ENCODE measurements at regions not wholly inside any gene's neighbourhood (a gene's known extent, or its start where the extent isn't known, plus 50 kb on each side); places are given as distances from the start of the nearest gene placed in this dataset.

DNA sequence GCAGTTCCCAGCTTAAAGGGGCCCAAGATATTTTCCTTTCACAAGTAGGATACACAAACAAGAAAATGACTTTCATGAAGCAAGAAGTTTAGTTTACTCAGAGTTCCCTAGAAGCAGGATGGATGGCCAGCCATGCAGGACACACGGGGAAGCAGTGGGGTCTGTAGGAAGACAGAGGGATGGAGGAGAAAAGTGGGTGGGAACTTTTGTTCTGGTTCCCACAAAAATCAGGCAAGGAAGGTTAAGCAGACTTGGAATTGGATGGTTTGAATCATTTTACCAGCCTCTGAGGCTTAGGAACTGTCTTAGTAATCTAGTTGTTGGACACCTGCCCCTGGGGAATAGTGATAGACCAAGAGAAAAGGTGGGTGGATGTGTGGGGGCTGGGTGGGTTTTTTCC lies 263.3 kb upstream of the VSTM2A start:
- no peak for DNase-seq
- no peak overlapping the region for H3K27ac ChIP-seq (ENCODE audit: low read depth in 1 of 2, low read length in 2 of 2)
- H3K4me3 ChIP-seq (replicated peaks in 1 of 3; ENCODE audit: low read depth in 2 of 3, low read length in 3 of 3): no peak overlapping the region
- 41% methylated on average over 1 of the region's 1 CpG for WGBS (ENCODE audit: insufficient coverage)
- H2AFZ ChIP-seq (ENCODE audit: insufficient read depth, low read depth, low read length, poor library complexity, severe bottlenecking): no peak overlapping the region
- H4K20me1 ChIP-seq (ENCODE audit: insufficient read depth, low read length): no peaks in the 10 kb centered on the region
- no peak overlapping the region for H3K27ac Mint-ChIP-seq
- no peak overlapping the region for H3K4me3 Mint-ChIP-seq
- intact Hi-C loops (cut with micrococcal nuclease): no loop called here
- H3K9me3 ChIP-seq (replicated peaks in 1 of 2; ENCODE audit: control insufficient read depth in 1 of 2, insufficient read depth in 1 of 2, low read length in 2 of 2): peaks cover 40 to 53% of the 10 kb centered on the region in 2 donors
- H3K4me1 Mint-ChIP-seq: no peaks in the 10 kb centered on the region
- no peaks in the 10 kb centered on the region for H3K79me2 ChIP-seq (ENCODE audit: insufficient read depth, low read length)
- H3K27me3 Mint-ChIP-seq (ENCODE audit: low read depth in 3 of 3): peaks cover 0 to 1% (median 0%) of the 10 kb centered on the region in 3 donors
- no peaks in the 10 kb centered on the region for H3K27me3 ChIP-seq (ENCODE audit: control insufficient read depth in 2 of 2, insufficient read depth in 2 of 2, low read length in 2 of 2)
- H3K36me3 Mint-ChIP-seq: no peaks in the 10 kb centered on the region
- no peaks in the 10 kb centered on the region for H3K36me3 ChIP-seq (replicated peaks in 1 of 2; ENCODE audit: control insufficient read depth in 1 of 2, insufficient read depth in 2 of 2, low read length in 2 of 2)
- no peak overlapping the region for H3K4me2 ChIP-seq (replicated peaks; ENCODE audit: extremely low read depth, low read length, poor library complexity, severe bottlenecking)
- H3K9me3 Mint-ChIP-seq: peaks cover 8 to 37% (median 17%) of the 10 kb centered on the region in 7 donors
- no peak for TF ChIP-seq CTCF (IDR thresholded peaks at IDR 0.05)
- no peak overlapping the region for H3K9ac ChIP-seq (ENCODE audit: insufficient read depth, low read length, poor library complexity, severe bottlenecking)
- H3K4me1 ChIP-seq (ENCODE audit: control insufficient read depth in 1 of 2, insufficient read depth in 2 of 2, low read length in 2 of 2): no peaks in the 10 kb centered on the region

GRCh38 chr7:54292171-54292925 lies 249.8 kb upstream of the VSTM2A start:
- H3K9ac ChIP-seq (ENCODE audit: insufficient read depth, low read length, poor library complexity, severe bottlenecking): no peak overlapping the region
- H3K27me3 ChIP-seq (ENCODE audit: control insufficient read depth in 2 of 2, insufficient read depth in 2 of 2, low read length in 2 of 2): no peaks in the 10 kb centered on the region
- H2AFZ ChIP-seq (ENCODE audit: insufficient read depth, low read depth, low read length, poor library complexity, severe bottlenecking): no peak overlapping the region
- H3K36me3 Mint-ChIP-seq: no peaks in the 10 kb centered on the region
- no peak overlapping the region for H3K27ac ChIP-seq (ENCODE audit: low read depth in 1 of 2, low read length in 2 of 2)
- DNase-seq: no peak
- no peaks in the 10 kb centered on the region for H4K20me1 ChIP-seq (ENCODE audit: insufficient read depth, low read length)
- intact Hi-C loops (cut with micrococcal nuclease): no loop called here
- H3K36me3 ChIP-seq (replicated peaks in 1 of 2; ENCODE audit: control insufficient read depth in 1 of 2, insufficient read depth in 2 of 2, low read length in 2 of 2): no peaks in the 10 kb centered on the region
- TF ChIP-seq CTCF (IDR thresholded peaks at IDR 0.05): no peak
- no peaks in the 10 kb centered on the region for H3K4me1 Mint-ChIP-seq
- H3K9me3 ChIP-seq (replicated peaks in 1 of 2; ENCODE audit: control insufficient read depth in 1 of 2, insufficient read depth in 1 of 2, low read length in 2 of 2): peaks cover 3 to 4% of the 10 kb centered on the region in 2 donors
- H3K4me3 ChIP-seq (replicated peaks in 1 of 3; ENCODE audit: low read depth in 2 of 3, low read length in 3 of 3): no peak overlapping the region
- H3K4me3 Mint-ChIP-seq: no peak overlapping the region
- no peaks in the 10 kb centered on the region for H3K4me1 ChIP-seq (ENCODE audit: control insufficient read depth in 1 of 2, insufficient read depth in 2 of 2, low read length in 2 of 2)
- WGBS (ENCODE audit: insufficient coverage): 60% methylated on average over 1 of the region's 8 CpGs
- no peaks in the 10 kb centered on the region for H3K27me3 Mint-ChIP-seq (ENCODE audit: low read depth in 3 of 3)
- H3K27ac Mint-ChIP-seq: no peak overlapping the region
- H3K9me3 Mint-ChIP-seq: peaks cover 2 to 10% (median 4%) of the 10 kb centered on the region in 7 donors
- H3K4me2 ChIP-seq (replicated peaks; ENCODE audit: extremely low read depth, low read length, poor library complexity, severe bottlenecking): no peak overlapping the region
- no peaks in the 10 kb centered on the region for H3K79me2 ChIP-seq (ENCODE audit: insufficient read depth, low read length)

Data from CD14-positive monocyte (primary cell).